ENCODE measurements at regions not wholly inside any gene's neighbourhood (a gene's known extent, or its start where the extent isn't known, plus 50 kb on each side); places are given as distances from the start of the nearest gene placed in this dataset.

DNA sequence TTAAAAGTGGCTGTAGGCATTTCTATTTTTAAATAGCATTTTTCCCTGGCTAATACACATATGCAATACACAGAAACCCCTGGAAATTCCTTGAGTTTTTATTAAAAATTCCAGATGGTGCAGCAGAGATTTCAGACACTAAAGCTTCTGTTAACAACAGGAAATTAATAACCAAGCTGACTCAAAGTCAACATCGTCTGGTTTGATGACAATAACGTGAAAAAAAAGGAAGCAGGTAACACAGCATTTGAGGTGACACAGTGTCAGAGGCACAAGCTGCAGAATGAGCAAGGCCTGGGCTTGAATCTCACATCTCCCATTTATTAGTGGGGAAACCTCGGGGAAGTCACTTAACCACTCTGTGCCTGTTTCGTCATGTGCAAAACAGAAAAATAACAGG, 64.6 kb upstream of the GJB5 start (continued):
- TF ChIP-seq ZNF609 (CRISPR knock-in tag; IDR thresholded peaks at IDR 0.05; ENCODE audit: borderline replicate concordance) = no peak
- no peak for TF ChIP-seq ZNF445 (CRISPR knock-in tag; IDR thresholded peaks at IDR 0.05; ENCODE audit: low read depth)
- TF ChIP-seq CBFA2T3 (IDR thresholded peaks at IDR 0.05) = no peak
- TF ChIP-seq, protein P1, sequence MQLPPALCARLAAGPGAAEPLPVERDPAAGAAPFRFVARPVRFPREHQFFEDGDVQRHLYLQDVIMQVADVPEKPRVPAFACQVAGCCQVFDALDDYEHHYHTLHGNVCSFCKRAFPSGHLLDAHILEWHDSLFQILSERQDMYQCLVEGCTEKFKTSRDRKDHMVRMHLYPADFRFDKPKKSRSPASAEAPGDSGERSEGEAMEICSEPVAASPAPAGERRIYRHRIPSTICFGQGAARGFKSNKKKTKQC (CRISPR knock-in tag; IDR thresholded peaks at IDR 0.05) = no peak
- no peak for TF ChIP-seq CXXC5 (CRISPR knock-in tag; IDR thresholded peaks at IDR 0.05)

DNA sequence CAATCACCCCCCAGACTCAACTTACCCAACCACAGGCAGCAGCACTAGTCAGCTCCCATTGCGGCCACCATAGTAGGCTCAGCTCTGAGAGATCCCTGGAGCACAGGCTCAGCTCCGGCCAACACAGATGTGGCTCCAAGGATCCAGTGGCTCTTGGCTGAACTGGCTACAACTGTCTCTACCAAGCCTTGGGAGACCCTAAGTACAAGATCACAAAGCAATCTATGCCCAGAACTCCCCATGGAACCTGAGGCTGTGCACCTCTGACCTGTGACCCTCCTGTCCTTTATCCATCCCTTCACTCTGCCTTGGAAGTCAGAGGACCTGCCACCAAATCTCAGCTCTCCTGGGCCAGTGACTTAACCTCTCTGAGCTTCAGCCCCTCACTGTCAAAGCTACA, 61.8 kb upstream of the GJB5 start:
- Histone ChIP-seq H4K20me1 (replicated peaks; ENCODE audit: control insufficient read depth, insufficient read depth, low read length) (no peaks in the 10 kb centered on the region; the same call in 1 of the 2 replicates), H3K9ac (ENCODE audit: insufficient read depth in 1 of 2, low read depth in 2 of 2, low read length in 2 of 2) (no peak overlapping the region), H2AFZ (ENCODE audit: low read depth, low read length) (no peak overlapping the region), H3K79me2 (ENCODE audit: control insufficient read depth, insufficient read depth, low read length) (no peaks in the 10 kb centered on the region), H3K27me3 (ENCODE audit: control insufficient read depth in 2 of 2, insufficient read depth in 2 of 2, low read length in 2 of 2) (peaks cover 0 to 19% of the 10 kb centered on the region in 2 experiments; a peak in 2 of 5 replicates), H3K36me3 (ENCODE audit: control insufficient read depth, insufficient read depth, low read length) (no peaks in the 10 kb centered on the region), H3K4me3 (no peak overlapping the region), H3K9me3 (replicated peaks; ENCODE audit: control insufficient read depth, insufficient read depth, low read depth, low read length) (no peaks in the 10 kb centered on the region), H3K4me2 (ENCODE audit: insufficient read depth, low read length) (no peak overlapping the region), H3K4me1 (replicated peaks in 1 of 2; ENCODE audit: control insufficient read depth in 2 of 2, insufficient read depth in 2 of 2, low read length in 2 of 2) (no peaks in the 10 kb centered on the region), H3K27ac (ENCODE audit: extremely low read depth, low read depth, low read length) (no peak overlapping the region), H3K9me1 (ENCODE audit: control insufficient read depth, insufficient read depth, low read length) (no peaks in the 10 kb centered on the region)
- ChIA-PET POLR2A (interaction anchor here (0.9 kb wide), 1 partner anchor 9 kb away, joined by 5 read pairs; no protein-coding TSS in a partner anchor), CTCF (ENCODE audit: low intra/inter-chr PET ratio) (no interaction called here)
- intact Hi-C loops (cut with micrococcal nuclease) = no loop called here
- 0% methylated on average over 2 of the region's 2 CpGs for WGBS (ENCODE audit: insufficient coverage, low coverage, missing lambda C conversion rate)
- FAIRE-seq = no peak
- ATAC-seq = no peak
- DNase-seq (ENCODE audit: extremely low read depth in 1 of 4, low spot score in 3 of 4) = no peak
- in situ Hi-C loops (cut with MboI) = no loop called here
- no TSS peak for BruUV-seq (replicated peaks)
- TF ChIP-seq MBD2 (IDR thresholded peaks at IDR 0.05; ENCODE audit: borderline replicate concordance, low read depth) = no peak
- no peak for TF ChIP-seq ZNF551 (CRISPR knock-in tag; IDR thresholded peaks at IDR 0.05)
- TF ChIP-seq, protein P2, sequence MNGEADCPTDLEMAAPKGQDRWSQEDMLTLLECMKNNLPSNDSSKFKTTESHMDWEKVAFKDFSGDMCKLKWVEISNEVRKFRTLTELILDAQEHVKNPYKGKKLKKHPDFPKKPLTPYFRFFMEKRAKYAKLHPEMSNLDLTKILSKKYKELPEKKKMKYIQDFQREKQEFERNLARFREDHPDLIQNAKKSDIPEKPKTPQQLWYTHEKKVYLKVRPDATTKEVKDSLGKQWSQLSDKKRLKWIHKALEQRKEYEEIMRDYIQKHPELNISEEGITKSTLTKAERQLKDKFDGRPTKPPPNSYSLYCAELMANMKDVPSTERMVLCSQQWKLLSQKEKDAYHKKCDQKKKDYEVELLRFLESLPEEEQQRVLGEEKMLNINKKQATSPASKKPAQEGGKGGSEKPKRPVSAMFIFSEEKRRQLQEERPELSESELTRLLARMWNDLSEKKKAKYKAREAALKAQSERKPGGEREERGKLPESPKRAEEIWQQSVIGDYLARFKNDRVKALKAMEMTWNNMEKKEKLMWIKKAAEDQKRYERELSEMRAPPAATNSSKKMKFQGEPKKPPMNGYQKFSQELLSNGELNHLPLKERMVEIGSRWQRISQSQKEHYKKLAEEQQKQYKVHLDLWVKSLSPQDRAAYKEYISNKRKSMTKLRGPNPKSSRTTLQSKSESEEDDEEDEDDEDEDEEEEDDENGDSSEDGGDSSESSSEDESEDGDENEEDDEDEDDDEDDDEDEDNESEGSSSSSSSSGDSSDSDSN (IDR thresholded peaks at IDR 0.05; ENCODE audit: borderline replicate concordance in 1 of 2, low read depth in 2 of 2, low read length in 2 of 2) = no peak
- TF ChIP-seq ATF7 (IDR thresholded peaks at IDR 0.05) = no peak
- TF ChIP-seq, protein P3, sequence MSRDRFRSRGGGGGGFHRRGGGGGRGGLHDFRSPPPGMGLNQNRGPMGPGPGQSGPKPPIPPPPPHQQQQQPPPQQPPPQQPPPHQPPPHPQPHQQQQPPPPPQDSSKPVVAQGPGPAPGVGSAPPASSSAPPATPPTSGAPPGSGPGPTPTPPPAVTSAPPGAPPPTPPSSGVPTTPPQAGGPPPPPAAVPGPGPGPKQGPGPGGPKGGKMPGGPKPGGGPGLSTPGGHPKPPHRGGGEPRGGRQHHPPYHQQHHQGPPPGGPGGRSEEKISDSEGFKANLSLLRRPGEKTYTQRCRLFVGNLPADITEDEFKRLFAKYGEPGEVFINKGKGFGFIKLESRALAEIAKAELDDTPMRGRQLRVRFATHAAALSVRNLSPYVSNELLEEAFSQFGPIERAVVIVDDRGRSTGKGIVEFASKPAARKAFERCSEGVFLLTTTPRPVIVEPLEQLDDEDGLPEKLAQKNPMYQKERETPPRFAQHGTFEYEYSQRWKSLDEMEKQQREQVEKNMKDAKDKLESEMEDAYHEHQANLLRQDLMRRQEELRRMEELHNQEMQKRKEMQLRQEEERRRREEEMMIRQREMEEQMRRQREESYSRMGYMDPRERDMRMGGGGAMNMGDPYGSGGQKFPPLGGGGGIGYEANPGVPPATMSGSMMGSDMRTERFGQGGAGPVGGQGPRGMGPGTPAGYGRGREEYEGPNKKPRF (IDR thresholded peaks at IDR 0.05; ENCODE audit: low read depth, low read length) = no peak
- no peak for TF ChIP-seq SNIP1 (IDR thresholded peaks at IDR 0.05; ENCODE audit: low read depth)
- TF ChIP-seq KDM5B (IDR thresholded peaks at IDR 0.05; ENCODE audit: insufficient replicate concordance, low read depth, low read length) = no peak

All from K562 (cell line).